Stimulated activated CD8-positive, alpha-beta memory T cell treated with anti-CD3 and anti-CD28 coated beads, Interleukin-12 subunit alpha, Interleukin-12 subunit beta, amount 100 ng/mL, for 24 hours (primary cell): ENCODE measurements at regions not wholly inside any gene's neighbourhood (a gene's known extent, or its start where the extent isn't known, plus 50 kb on each side); places are given as distances from the start of the nearest gene placed in this dataset.

Experiments used
- DNase-seq: peaks from one replicate; pipeline ENCODE4 v3.0.0-alpha.2; 2020; ENCODE audit errors: extremely low read depth

DNA sequence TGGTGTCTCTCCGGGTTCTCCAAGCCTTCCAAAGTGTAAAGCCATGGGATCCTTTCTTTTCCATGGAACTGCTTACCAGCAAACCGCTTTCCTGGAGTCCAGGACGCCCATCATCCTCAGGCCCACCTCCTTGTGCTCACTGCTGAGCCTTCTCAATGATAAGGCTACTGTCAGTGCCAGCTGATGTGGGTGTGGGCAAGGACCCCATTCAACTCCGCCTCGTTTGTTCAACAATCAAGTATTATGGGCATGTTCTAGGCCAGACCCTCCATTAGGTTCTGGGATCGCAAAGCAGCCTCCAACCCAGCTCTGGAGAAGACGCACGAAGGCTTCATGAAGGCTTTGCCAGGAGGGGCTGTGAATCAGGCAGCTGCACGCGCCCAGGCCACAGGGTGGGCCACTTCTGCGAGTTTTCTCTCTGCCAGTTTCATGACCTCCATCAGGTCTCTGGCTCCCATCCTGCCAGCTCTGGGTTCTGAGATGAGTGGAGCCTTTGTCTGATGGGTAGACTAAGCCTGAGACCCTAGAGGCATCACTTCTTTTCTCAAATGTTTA, 177.1 kb downstream of the MRPL14 start:
- DNase-seq = no peak

DNA sequence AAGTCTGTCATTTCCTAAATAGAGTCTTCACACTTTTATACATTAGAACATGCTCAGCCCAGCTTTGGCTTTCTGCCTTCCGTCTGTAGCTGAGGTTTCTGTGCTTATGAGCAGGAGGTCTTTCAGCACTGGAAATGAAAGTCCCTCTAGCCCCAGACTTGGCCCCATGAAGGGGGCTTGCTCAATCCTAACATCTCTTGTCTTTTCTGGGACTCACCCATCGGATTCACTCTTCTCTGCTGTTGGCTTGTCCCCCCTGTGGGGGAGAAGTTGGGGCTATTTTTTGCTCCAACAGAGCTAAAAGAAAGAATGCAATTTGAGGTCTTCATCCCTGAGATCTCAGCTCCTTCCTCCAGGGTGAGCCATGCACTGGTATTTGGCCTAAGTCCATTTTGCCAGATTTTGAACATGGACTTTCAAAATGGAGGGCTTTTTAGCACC, 177.7 kb downstream of the MRPL14 start:
- no peak for DNase-seq

DNA sequence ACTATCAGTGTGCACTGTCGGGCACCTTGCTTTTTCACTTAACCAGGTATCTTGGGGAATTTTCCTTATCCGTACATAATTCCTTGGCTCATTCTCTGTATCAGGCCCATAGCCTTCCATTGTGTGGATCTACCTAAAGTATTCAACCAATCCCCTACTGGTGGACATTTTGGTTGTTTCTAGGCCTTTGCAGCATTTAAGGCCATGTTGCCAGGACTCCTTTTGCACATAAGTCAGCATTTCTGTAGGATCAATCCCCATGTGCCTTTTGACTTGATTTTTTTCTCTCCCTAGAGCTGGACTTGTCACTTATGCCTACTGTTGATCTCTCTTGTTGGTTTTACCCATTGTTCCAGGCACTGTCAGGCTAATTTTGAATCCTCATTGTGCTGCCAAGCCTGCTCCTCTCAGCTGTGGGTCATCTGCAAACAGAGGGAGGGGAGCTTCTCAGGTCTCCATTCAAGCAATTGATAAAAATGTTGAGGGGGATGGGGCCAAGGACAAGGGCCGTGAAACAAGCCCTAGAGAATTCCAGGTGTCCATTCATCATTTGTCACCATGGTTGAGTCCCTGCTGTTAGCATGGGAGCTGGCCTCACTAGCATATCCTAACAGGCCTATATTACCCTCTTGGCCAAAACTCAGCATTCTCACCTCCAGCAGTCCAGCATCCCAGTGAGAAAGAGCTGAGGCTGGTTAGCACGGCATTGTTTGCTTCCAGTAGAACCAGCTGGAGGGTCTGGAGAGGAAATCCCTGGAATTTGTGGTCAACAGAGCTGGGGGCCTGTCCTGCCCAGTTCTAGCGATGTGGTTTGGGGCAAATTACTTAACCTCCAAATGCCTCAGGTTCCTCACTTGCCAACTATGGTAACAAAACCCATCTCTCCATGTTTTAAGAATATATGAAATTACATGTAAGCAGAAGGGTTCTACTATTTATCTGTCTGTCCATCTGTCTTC, 178.4 kb downstream of the MRPL14 start:
- DNase-seq = no peak

DNA sequence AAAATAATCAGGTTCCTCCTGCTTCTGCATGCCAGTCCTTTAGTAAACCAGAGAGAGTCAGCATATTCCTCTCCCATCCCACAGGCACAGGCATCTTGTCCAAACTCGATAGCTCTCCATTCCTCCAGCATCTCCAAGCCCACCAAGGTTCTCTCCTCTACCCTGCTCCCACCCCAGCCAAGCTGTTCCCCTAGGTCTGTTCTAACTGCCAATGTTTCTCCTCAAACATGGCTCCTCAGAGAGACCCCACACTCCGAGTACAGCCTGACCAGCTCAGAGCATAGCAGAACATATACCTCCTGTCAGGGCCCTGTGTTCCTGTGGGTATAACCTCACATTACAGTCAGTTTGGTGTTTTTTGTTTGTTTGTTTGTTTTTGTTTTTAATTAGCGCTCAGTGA, 177.8 kb downstream of the VEGFA start:
- no peak for DNase-seq

DNA sequence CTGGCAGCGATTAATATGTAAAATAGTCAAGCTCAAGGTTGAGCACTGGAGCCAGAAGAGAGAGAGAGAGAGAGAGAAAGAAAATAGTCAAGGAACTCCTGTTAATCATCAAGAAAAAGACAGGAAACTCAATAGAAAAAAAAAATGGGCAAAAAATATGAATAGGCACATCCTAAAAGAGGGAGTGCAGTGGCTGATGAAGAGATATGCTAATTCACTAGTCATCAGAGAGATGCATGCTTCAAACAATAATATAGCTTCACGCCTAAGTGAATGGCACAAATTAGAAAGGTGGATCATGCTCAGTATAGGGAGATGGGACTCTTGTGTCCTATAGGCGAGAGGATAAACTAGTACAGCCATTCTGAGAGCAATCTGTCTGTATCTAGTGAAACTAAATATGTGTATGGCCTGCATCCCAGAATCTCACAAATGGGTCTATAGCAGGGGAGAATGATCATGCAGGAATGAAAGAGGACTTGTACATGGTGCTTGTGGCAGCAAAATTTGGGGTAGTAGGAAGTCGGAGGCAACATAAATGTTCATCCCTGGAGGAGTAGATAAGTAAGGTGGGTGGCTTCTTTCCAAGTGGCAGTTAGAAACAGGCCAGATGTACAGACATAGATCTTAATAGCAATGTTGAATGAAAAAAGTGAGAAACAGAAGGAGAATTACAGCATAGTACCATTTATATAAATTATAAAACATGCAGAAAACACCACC, 176.8 kb downstream of the VEGFA start:
- no peak for DNase-seq

DNA sequence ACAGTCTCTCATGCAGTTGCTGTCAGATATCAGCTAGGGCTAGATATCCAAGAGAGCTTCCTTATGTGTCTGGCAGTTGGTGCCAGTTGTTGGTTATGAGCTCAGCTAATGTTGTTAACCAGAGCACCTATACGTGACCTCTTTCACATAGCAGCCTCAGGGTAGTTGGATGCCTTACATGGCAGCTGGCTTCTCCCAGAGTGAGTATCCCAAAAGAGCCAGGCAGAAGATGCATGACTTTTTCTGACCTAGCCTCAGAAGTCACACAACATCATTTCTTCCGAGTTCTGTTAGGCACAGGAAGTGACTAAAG, 175.7 kb downstream of the VEGFA start:
- DNase-seq = no peak

DNA sequence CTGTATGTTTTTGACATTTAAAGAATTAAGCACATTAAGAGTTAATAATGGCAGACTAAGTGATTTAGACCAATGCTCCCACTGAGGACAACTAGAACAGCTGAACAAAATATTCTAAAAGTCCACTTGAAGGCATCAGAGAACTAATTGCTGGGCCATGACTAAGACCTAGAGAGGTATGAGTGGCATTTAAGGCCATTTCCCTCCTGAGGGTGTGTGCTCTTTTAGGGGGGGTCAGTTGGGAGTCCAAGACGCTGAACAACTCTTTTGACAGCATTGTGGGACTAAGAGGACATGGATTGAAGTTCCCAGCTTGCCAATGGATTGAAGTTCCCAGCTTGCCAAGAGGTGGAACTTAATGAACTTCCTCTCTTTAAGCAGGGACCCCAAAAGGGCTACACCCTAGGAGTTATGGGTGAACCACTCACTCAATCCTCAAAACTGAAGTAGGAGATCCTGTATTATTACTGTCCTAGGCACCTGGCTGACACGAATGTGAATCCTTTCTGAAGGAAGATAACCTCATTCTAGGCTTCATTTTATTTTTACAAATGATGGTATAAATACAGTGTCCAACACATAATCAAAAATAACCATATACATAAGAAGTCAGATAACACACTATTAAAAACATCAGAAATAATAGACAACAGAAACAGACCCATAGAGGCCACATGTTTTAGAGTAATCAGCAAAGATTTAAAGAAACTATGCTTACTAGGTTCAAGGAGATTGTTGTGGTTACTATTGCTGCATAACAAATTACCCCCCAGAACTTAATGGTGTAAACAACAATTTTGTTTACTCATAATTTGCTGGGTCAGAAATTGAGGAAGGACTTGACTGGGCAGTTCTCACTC, 175.1 kb downstream of the VEGFA start:
- no peak for DNase-seq

DNA sequence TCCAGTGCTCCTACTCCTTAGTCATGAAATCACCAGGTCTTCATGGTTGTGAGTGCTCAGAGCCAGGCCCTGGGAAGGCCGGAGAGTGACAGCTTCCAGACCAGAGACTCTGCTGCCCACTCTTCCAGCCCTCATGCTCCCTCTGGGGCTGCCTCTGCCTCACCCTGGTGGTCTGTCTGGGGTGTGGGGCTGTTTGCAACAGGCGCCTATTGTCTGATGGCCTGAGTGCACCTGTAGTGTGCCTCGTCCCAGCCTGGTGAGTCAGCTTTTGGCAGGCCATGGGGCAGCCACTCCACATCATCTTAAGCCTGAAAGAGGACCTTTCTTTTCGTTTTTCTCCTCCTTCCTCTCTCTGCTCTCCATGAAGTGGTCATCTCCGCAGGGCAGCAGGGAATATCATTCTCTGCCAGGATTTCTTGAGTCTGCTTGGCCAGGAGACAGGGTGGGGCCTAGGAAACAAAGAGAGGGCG, 173.8 kb downstream of the VEGFA start:
- DNase-seq = no peak

DNA sequence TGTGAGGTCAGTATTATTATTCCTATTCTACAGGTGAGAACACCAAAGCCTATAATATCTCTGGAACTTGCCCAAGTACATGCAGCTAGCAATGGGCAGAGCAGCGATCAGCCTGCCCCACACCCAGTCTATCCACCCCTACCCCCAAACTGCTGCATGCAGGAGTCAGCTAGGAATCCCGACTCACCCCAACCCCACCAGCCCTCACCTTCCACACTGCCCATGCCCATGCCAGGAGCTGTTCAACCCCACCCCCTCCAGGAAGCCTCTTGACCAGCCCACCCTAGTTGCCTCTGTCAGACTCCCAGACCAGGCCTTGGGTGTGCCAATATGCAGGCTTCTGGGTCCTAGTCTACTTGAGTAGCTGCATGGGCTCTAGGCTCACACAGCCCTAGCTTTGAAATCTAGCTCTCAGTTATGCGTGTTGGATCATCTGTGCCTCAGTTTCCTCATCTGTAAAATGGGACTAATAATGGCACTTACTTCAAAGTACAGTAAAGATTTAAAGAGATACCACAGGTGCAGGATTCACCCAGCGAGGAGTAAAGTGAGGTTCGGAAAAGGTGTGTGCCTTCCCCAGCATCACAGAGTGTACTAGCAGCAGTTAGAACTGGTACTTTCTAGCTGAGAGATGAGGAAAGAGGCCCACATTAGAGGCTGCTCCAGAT, 173.2 kb downstream of the VEGFA start:
- no peak for DNase-seq

DNA sequence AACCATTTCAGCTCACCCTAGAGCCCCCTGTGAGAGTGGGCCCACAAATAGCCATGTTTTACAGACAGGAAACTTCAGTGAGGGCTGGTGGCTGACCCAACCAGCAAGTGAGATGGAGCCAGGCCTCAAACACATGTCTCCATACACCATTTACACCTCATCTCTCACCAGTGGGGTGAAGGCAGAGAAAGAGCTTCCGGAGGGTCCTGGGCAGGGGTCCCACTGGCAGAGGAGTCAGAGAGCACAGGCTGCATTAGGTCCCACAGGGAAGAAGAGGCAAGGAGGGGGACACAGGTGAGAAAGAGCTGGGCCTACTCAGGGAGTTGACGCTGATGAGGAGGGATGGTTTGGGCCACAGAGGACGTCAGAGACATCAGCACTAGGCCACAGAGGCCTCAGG, 172.6 kb downstream of the VEGFA start:
- DNase-seq = no peak

DNA sequence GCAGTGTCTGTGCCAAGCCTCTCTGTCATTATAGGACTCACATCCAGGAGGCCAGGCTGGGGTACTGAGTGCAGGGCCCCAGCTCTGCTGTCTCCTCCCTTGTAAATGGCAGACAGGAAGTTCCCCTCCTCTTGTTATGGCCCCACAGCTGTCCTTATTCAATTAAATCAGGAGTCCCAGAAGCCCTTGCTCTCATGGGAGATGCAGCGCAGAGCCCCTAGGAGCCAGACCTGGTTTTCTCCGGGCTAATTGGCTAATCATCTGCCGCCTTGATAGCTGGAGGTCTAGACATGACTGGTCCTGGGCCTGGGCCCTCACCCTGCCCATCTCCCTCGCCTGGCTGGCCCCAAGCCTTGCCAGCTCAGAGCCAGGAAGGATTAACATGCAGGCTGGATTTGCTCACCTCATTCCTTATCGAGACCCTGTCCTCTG, 172.0 kb downstream of the VEGFA start:
- DNase-seq = no peak

DNA sequence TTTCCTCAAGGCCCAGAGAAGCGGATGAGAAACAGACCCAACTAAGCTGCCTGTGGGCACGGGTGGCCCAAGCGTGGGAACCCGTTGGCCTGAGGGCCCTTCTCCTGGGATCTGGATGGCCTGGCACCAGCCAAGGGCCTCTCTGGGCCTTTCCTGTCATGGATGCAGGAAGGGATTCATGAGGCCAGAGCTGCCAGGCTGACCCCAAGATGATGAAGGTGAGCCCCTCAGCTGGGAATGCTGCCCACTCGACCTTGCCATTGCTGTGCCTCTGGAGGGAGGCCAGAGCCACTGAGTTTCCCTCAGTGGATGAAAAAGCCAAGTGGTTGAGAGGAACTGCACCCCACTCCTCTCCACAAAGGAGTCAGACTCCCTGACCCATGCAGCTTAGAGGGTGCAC, 171.2 kb downstream of the VEGFA start:
- DNase-seq = no peak

DNA sequence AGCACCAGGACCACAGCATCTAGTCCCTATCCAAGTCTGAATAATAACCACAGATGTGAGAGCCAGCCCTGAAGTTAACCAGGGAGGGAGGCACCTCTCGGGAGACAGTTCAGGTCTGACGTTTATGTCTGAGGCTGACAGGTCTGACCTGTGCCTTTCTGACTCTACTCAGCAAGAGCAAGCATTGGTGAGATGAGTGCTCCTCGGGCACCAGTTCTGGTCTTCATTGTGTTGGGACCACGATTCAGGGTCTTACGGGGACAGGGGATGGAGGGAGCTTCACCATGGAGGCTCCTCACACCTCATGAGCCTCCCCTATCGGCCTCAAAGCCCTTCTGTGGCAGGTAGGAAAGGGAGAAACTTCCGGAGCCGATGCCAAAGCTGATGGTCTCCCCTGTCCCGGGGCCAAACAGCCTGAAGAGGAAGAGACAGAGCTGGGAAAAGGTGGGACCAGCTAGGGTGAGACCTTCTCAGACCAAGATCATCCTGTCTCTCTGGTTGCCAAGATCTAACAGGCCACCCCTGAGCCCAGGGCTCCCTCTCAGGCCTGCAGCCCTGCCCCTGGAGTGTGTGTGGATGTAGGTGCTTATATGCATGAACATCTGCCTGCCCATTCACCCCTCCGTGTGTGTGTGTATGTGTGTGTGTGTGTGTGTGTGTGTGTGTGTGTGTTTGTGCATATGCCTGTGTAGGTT, 170.5 kb downstream of the VEGFA start:
- no peak for DNase-seq

DNA sequence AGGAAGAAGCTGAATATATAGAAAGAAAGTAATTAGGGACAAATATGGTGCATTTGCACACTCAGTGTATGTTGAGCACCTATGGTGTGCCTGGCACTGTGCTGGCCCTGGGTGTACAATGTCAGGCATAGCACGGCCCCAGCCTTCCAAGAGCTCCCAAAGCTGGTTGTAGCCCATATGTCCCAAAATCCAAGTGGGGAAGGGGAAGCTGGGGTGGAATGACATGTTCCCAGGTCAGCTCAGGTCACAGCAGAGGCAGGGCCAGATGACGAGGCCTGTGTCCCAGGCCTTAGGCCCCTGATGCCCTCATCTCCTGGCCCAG, 170.0 kb downstream of the VEGFA start:
- DNase-seq = no peak

DNA sequence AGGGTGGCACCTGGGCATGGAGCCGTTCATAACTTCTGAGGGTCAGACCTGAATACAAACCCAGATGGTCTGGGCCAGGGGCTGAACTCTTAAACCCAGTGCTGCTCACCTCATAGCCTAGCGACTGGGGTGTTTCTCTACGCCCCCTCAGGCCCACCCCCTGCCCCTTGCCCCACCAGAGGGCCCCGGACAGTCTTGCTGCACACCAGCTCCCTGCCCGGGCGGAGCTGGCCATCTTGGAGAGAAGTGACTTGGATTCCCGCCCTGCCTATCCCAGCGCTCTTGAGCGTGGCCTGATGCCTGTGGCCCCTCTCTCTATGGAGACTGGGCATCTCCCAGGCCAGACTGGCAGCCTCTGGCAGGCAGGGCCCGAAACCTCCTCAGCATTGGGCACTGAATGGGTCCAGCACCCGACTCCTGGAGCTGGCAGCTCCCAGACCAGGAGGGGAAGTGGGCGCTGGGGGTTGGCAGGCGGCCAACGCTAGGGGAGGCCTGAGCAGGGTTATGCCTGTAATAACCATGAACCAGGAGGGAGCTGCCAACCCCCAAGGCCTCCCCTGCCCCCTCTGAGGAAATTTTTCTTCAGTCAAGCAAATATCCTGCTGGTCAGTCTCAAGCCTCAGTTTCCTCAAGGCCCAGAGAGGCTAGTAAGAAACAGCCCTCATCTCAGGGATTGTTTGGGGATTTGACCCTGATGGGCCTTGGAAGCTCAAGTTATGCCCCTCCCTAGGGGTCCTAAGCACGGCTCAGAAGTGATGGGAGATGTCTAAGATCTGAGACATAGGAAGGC, 169.5 kb downstream of the VEGFA start:
- DNase-seq = no peak

DNA sequence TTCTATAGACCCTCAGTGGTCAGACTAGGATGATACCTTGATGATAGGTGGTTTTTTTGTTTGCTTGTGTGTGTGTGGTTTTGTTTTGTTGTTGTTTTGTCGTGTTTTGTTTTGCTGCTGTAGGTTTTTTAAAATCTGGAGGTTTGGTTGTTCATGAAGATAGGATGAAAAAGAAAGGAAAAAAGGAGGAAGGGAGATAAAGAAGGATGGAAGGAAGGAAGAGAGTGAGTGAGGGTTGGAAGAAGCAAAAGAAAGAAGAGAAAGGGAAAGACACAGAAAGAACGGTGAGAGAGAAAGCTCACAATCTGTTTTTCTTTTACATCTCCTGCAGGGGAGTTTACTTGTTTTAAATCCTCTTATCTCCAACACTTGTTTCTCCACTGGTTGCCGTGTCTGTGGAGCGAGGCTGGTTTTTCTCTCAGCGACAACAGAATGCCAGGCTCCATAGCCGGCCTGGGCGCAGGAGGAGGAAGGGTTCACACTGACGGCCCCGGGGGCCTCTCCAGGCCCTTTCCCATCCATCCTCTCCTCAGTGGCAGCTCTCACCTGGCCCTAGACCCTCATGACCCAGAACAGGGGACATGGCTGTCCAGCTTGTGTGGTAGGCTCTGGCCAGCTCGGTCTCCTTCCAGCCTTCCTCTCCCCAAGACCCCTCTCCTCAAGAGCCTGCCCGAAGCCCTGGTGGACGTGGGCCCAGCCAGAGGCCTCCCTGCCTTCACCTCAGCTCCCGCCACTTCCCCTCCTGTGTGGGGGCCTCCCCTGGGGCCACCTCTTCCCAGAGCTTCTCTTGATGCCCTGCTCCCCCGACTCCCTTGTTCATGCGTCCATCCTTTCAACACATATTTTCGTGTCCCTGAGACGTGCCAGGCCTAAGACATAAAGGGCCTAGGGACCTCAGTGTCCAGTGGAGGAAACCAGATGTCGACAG, 168.4 kb downstream of the VEGFA start:
- DNase-seq = no peak

DNA sequence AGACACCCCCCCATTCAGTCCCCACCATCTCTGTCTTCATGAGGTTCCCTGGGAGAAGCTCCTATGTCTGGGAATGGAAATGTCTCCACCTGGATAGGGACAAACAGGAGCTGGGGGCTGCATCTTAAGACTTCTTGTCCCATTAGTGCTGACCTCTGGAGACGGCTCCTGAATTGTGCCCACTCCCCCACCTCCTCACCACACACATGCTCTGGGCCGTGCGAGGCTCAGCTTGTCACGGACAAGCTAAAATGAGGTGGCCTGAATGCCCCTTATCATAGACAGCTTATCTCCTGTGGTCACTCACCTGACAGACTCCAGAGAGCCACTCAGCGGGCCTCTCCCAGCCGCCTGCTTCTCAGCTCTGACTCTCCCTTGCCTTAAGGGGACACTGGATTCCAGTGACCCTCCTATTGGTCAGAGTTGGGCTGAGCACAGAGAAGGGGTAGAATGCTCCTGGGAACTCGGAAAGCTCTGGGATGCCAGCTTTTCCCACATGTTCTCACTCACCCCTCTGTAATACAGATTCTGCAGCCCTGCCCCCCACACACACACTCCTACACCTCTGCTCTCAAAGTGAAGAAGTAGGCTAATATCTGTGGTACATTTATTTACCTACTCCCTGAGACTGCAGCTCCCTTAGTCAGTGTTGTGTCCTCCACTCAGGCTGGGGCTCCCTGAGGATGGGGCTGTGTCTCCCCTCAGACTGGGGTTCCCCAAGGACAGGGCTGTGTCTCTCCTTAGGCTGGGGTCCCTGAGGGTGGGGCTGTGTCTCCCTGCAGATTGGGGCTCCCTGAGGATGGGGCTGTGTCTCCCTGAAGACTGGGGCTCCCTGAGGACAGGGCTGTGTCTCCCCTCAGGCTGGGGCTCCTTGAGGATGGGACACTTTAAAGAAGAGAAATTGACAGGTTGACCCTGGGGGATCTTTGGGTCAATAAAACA, 167.5 kb downstream of the VEGFA start:
- DNase-seq = no peak

DNA sequence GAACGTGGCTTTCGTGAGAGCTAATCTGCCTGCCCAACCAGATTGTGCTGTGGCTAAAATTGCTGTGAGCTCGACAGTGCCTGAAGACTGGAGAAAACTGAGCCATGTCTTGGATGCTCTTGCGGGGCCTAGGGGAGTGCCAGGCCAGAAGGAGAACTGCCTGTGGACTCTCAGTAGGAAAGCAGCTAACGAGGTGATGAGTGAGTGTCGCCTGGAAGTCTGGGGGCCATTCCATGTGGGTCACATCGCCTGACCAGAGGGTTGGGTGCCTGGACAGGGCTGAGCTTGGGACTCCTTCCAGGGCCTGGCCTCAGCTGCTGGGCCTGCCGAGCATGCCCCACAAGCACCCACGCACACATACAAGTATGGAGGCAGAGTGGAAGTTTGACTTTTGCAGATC, 166.5 kb downstream of the VEGFA start:
- no peak for DNase-seq
